H1 (cell line): ENCODE measurements at regions not wholly inside any gene's neighbourhood (a gene's known extent, or its start where the extent isn't known, plus 50 kb on each side); places are given as distances from the start of the nearest gene placed in this dataset.

Experiments
- CTCF ChIA-PET: fragments of 300-600 bp; sonication (Branson Sonifier 250); formaldehyde crosslinking; loops from one replicate; lab custom pipeline; 2021; ENCODE audit not compliant: partially characterized antibody; lab: Charles Lee
- POLR2A ChIA-PET: fragments of 300-600 bp; sonication (Branson Sonifier 250); formaldehyde crosslinking; loops from one replicate; lab custom pipeline; 2021; ENCODE audit warnings: inconsistent platforms; ENCODE audit not compliant: partially characterized antibody; lab: Charles Lee
- DNase-seq, 2 experiments: peaks; one replicate each; pipeline versions ENCODE4 v3.0.0 to v3.0.0-alpha.2; 2010 to 2022; ENCODE audit warnings: low spot score in 2 of 2, low read depth in 1 of 2, mixed read lengths in 1 of 2
- FAIRE-seq: peaks from 2 replicates; lab custom pipeline; 2011; peaks lifted over from hg19 to GRCh38; lab: Jason Lieb, UNC
- H2AFZ ChIP-seq: 2 replicates; pipeline ENCODE4 v1.8.1; 2012; ENCODE audit warnings: low read length, inconsistent platforms
- H2AK5ac ChIP-seq: 2 replicates; pipeline ENCODE4 v1.6.1; 2013; ENCODE audit warnings: low read depth, low read length
- H2BK120ac ChIP-seq: replicated peaks from 2 replicates; pipeline ENCODE3; 2013; ENCODE audit warnings: low read depth, low read length, inconsistent platforms
- H2BK12ac ChIP-seq: 2 replicates; pipeline ENCODE4 v1.6.1; 2013; ENCODE audit warnings: low read depth, low read length
- H2BK15ac ChIP-seq: 2 replicates; pipeline ENCODE4 v1.6.1; 2013; ENCODE audit warnings: low read length
- H2BK20ac ChIP-seq: 2 replicates; pipeline ENCODE4 v1.6.1; 2013; ENCODE audit warnings: low read length
- H2BK5ac ChIP-seq: 2 replicates; pipeline ENCODE4 v1.6.1; 2013; ENCODE audit warnings: low read depth, low read length
- H3K14ac ChIP-seq: 2 replicates; pipeline ENCODE4 v1.6.1; 2013; ENCODE audit warnings: inconsistent platforms; ENCODE audit not compliant: insufficient read length
- H3K18ac ChIP-seq: 2 replicates; pipeline ENCODE4 v1.6.1; 2013; ENCODE audit warnings: low read length; ENCODE audit errors: extremely low read depth
- H3K23ac ChIP-seq: 2 replicates; pipeline ENCODE4 v1.6.1; 2013; ENCODE audit warnings: inconsistent platforms; ENCODE audit not compliant: insufficient read length
- H3K23me2 ChIP-seq: 2 replicates; pipeline ENCODE4 v1.6.1; 2013; ENCODE audit warnings: low read depth, low read length
- H3K27ac ChIP-seq: 2 replicates; pipeline ENCODE4 v1.6.1; 2011; ENCODE audit warnings: low read depth, low read length, inconsistent platforms
- H3K27me3 ChIP-seq, 4 experiments: replicated peaks in 1 of 4; 1 replicate in 1 of 4; 2 replicates in 3 of 4; pipeline versions ENCODE4 v1.6.1 to v1.8.1; 2011 to 2013; ENCODE audit warnings: low read length in 3 of 4, mild to moderate bottlenecking in 3 of 4, inconsistent platforms in 2 of 4, mixed read lengths in 2 of 4, moderate library complexity in 1 of 4; ENCODE audit not compliant: control insufficient read depth in 3 of 4, insufficient read depth in 3 of 4; ENCODE audit errors: extremely low read depth in 1 of 4
- H3K36me3 ChIP-seq, 4 experiments: 2 replicates each; pipeline versions ENCODE4 v1.6.1 to v1.8.1; 2011 to 2013; ENCODE audit warnings: mild to moderate bottlenecking in 4 of 4, low read length in 3 of 4, moderate library complexity in 2 of 4, control low read depth in 1 of 4, inconsistent platforms in 1 of 4; ENCODE audit not compliant: insufficient read depth in 4 of 4, control insufficient read depth in 2 of 4
- H3K4ac ChIP-seq: replicated peaks from 2 replicates; pipeline ENCODE3; 2013; ENCODE audit warnings: low read length, low read depth, mixed read lengths, inconsistent platforms; ENCODE audit not compliant: insufficient read length
- H3K4me1 ChIP-seq, 4 experiments: replicated peaks in 1 of 4; 1 replicate in 1 of 4; 2 replicates in 3 of 4; pipeline versions ENCODE4 v1.6.1 to v1.8.1; 2011 to 2013; ENCODE audit warnings: low read length in 3 of 4, inconsistent platforms in 2 of 4, mixed read lengths in 1 of 4; ENCODE audit not compliant: insufficient read depth in 4 of 4, control insufficient read depth in 3 of 4
- H3K4me2 ChIP-seq, 2 experiments: 2 replicates each; pipeline versions ENCODE4 v1.6.1 to v1.8.1; 2011 to 2013; ENCODE audit warnings: low read depth in 2 of 2, low read length in 2 of 2, control low read depth in 1 of 2, inconsistent platforms in 1 of 2, mild to moderate bottlenecking in 1 of 2; ENCODE audit not compliant: insufficient read depth in 1 of 2
- H3K4me3 ChIP-seq, 4 experiments: fragments of 200-600, 300-600 bp in 1 of 4; sonication (generic), shearing (Covaris generic), sonication (Bioruptor Twin) in 1 of 4; 2 replicates each; pipeline versions ENCODE4 v1.5.1 to v1.8.1; 2011 to 2016; ENCODE audit warnings: low read length in 4 of 4, low read depth in 3 of 4, control low read depth in 2 of 4, inconsistent platforms in 2 of 4, mild to moderate bottlenecking in 2 of 4, mixed read lengths in 1 of 4, moderate library complexity in 1 of 4; ENCODE audit not compliant: insufficient read depth in 2 of 4; ENCODE audit errors: extremely low read depth in 1 of 4
- H3K56ac ChIP-seq: replicated peaks from 2 replicates; pipeline ENCODE3; 2013; ENCODE audit warnings: low read depth, mild to moderate bottlenecking, mixed read lengths, low read length, inconsistent platforms; ENCODE audit not compliant: insufficient read length
- H3K79me1 ChIP-seq: 2 replicates; pipeline ENCODE4 v1.6.1; 2013; ENCODE audit warnings: low read depth, low read length, control low read depth
- H3K79me2 ChIP-seq, 2 experiments: 2 replicates each; pipeline versions ENCODE4 v1.6.1 to v1.8.1; 2012 to 2013; ENCODE audit warnings: low read length in 2 of 2, mild to moderate bottlenecking in 2 of 2, inconsistent platforms in 1 of 2; ENCODE audit not compliant: insufficient read depth in 2 of 2, control insufficient read depth in 1 of 2
- H3K9ac ChIP-seq, 4 experiments: replicated peaks in 1 of 4; 1 replicate in 1 of 4; 2 replicates in 3 of 4; pipeline versions ENCODE4 v1.6.1 to v1.8.1; 2011 to 2013; ENCODE audit warnings: low read depth in 3 of 4, low read length in 3 of 4, control low read depth in 2 of 4, mild to moderate bottlenecking in 2 of 4, moderate library complexity in 2 of 4, inconsistent platforms in 1 of 4; ENCODE audit errors: extremely low read depth in 1 of 4
- H3K9me3 ChIP-seq, 2 experiments: 2 replicates each; pipeline versions ENCODE4 v1.6.1 to v1.8.1; 2012 to 2013; ENCODE audit warnings: mild to moderate bottlenecking in 2 of 2, moderate library complexity in 2 of 2, control low read depth in 1 of 2, inconsistent platforms in 1 of 2, low read depth in 1 of 2, low read length in 1 of 2, mixed read lengths in 1 of 2; ENCODE audit not compliant: insufficient read depth in 2 of 2
- H4K20me1 ChIP-seq, 2 experiments: replicated peaks in 1 of 2; 2 replicates each; pipeline versions ENCODE3 to v1.8.1; 2011 to 2013; ENCODE audit warnings: inconsistent platforms in 2 of 2, low read length in 2 of 2, mild to moderate bottlenecking in 1 of 2; ENCODE audit not compliant: insufficient read depth in 2 of 2, control insufficient read depth in 1 of 2
- H4K5ac ChIP-seq: 2 replicates; pipeline ENCODE4 v1.6.1; 2013; ENCODE audit warnings: low read length, low read depth, mixed read lengths, inconsistent platforms; ENCODE audit not compliant: insufficient read length
- H4K8ac ChIP-seq: 2 replicates; pipeline ENCODE4 v1.8.0; 2013; ENCODE audit warnings: mild to moderate bottlenecking, moderate library complexity, low read length, inconsistent platforms; ENCODE audit not compliant: insufficient read depth; ENCODE audit errors: extremely low read depth
- H4K91ac ChIP-seq: replicated peaks from 2 replicates; pipeline ENCODE3; 2013; ENCODE audit warnings: low read length, mixed read lengths, inconsistent platforms; ENCODE audit not compliant: insufficient read length
- BCL11A ChIP-seq, 2 experiments: IDR thresholded peaks; one replicate each; pipeline ENCODE4 v1.6.1; 2011; ENCODE audit warnings: low read depth in 2 of 2, low read length in 2 of 2, mild to moderate bottlenecking in 2 of 2
- CEBPB ChIP-seq: IDR thresholded peaks from 2 replicates; pipeline ENCODE4 v1.6.1; 2012; ENCODE audit warnings: low read depth, low read length
- CHD2 ChIP-seq: IDR thresholded peaks from 2 replicates; pipeline ENCODE4 v1.6.1; 2012; ENCODE audit warnings: low read length, improper control_type of control experiment
- HDAC2 ChIP-seq, 2 experiments: fragments of 300-600 bp in 1 of 2; sonication (generic) in 1 of 2; IDR thresholded peaks; 2 replicates each; pipeline ENCODE4 v1.6.1; 2011 to 2012; ENCODE audit warnings: low read depth in 2 of 2, low read length in 2 of 2, mild to moderate bottlenecking in 2 of 2, moderate library complexity in 2 of 2, borderline replicate concordance in 1 of 2, inconsistent platforms in 1 of 2
- JUND ChIP-seq: IDR thresholded peaks from 2 replicates; pipeline ENCODE4 v1.6.1; 2011; ENCODE audit warnings: mild to moderate bottlenecking, improper control_type of control experiment, low read length
- KDM1A ChIP-seq: fragments of 200-600, 300-600 bp; sonication (generic); IDR thresholded peaks from 2 replicates; pipeline ENCODE4 v1.7.1; 2016; ENCODE audit warnings: mild to moderate bottlenecking, low read length, borderline replicate concordance
- POU5F1 ChIP-seq: IDR thresholded peaks from 2 replicates; pipeline ENCODE4 v1.6.1; 2011; ENCODE audit warnings: low read depth, mild to moderate bottlenecking, low read length, moderate library complexity
- RBBP5 ChIP-seq: IDR thresholded peaks from 2 replicates; pipeline ENCODE4 v1.7.1; 2012; ENCODE audit warnings: low read depth, mild to moderate bottlenecking, inconsistent platforms, low read length, moderate library complexity, borderline replicate concordance
- RNF2 ChIP-seq: fragments of 200-900, 300-1000 bp; sonication (generic); IDR thresholded peaks from 2 replicates; pipeline ENCODE4 v1.7.1; 2016; ENCODE audit warnings: borderline replicate concordance, low read depth, mild to moderate bottlenecking, antibody characterized with exemption, low read length; ENCODE audit not compliant: poor library complexity, severe bottlenecking; ENCODE audit errors: missing control alignments
- RXRA ChIP-seq: IDR thresholded peaks from 2 replicates; pipeline ENCODE4 v1.6.1; 2011; ENCODE audit warnings: low read depth, mild to moderate bottlenecking, low read length, moderate library complexity; ENCODE audit not compliant: insufficient read depth
- SIRT6 ChIP-seq: IDR thresholded peaks from one replicate; pipeline ENCODE4 v1.7.1; 2012; ENCODE audit warnings: low read length, inconsistent platforms
- SIX5 ChIP-seq: IDR thresholded peaks from 2 replicates; pipeline ENCODE4 v1.6.1; 2011; ENCODE audit warnings: mild to moderate bottlenecking, low read depth, low read length
- SP1 ChIP-seq: IDR thresholded peaks from 2 replicates; pipeline ENCODE4 v1.6.1; 2011; ENCODE audit warnings: low read depth, low read length
- TCF12 ChIP-seq: IDR thresholded peaks from 2 replicates; pipeline ENCODE4 v1.6.1; 2011; ENCODE audit warnings: low read depth, mild to moderate bottlenecking, low read length
- YY1 ChIP-seq: IDR thresholded peaks from 2 replicates; pipeline ENCODE4 v1.6.1; 2011; ENCODE audit warnings: low read depth, mild to moderate bottlenecking, low read length
- WGBS, 2 experiments: shearing (Covaris generic) in 1 of 2; methylation state at CpG; one replicate each; pipeline versions ENCODE4 v1.1.6 to v1.1.7; 2013 to 2015; ENCODE audit warnings: low lambda C conversion rate in 2 of 2, mixed read lengths in 2 of 2, inconsistent platforms in 1 of 2, low coverage in 1 of 2, missing lambda C conversion rate in 1 of 2; ENCODE audit not compliant: insufficient replicate concordance in 2 of 2, insufficient coverage in 1 of 2, insufficient read length in 1 of 2; ENCODE audit errors: extremely low coverage in 1 of 2, missing lambda C conversion rate in 1 of 2; 5-methylcytosine and 5-hydroxymethylcytosine counted together

DNA sequence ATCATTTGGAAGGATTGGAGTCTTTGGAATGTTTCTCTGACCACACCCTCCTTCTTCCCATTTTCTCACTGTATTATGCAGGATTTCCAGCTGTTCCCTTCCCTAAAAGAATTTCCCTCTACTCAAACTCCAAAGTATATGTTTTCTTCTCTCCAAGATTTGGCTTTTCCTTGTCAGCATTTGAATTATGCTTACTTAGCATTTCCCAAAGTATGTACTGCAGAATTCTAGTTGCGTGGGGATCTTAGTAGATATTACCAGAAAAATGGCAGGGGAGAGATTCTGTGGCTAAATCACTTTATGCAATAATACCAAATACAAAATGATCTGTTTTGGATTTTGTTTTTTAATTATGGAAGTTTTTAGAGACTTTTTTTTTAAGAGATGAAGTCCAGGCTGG is 142.3 kb downstream of the OR4C45 start:
- Histone ChIP-seq H3K27ac (no peak overlapping the region), H4K8ac (no peak overlapping the region), H3K18ac (no peak overlapping the region), H3K14ac (no peak overlapping the region), H3K9ac (no peak overlapping the region), H3K4me2 (no peak overlapping the region), H3K27me3 (no peaks in the 10 kb centered on the region), H3K79me2 (no peaks in the 10 kb centered on the region), H4K20me1 (no peaks in the 10 kb centered on the region), H2BK120ac (no peak overlapping the region), H3K23me2 (no peaks in the 10 kb centered on the region), H3K36me3 (no peaks in the 10 kb centered on the region), H3K23ac (no peak overlapping the region), H2AFZ (no peak overlapping the region), H3K9me3 (peaks cover 28 to 41% of the 10 kb centered on the region in 2 experiments), H2AK5ac (no peak overlapping the region), H4K5ac (no peak overlapping the region), H3K4ac (no peak overlapping the region), H3K4me1 (no peaks in the 10 kb centered on the region), H4K91ac (no peak overlapping the region), H2BK20ac (no peak overlapping the region), H3K79me1 (no peaks in the 10 kb centered on the region), H3K56ac (no peak overlapping the region), H2BK12ac (no peak overlapping the region), H3K4me3 (no peak overlapping the region), H2BK15ac (no peak overlapping the region), H2BK5ac (no peak overlapping the region)
- ChIA-PET CTCF (no interaction called here), POLR2A (no interaction called here)
- DNase-seq: no peak
- no peak for FAIRE-seq
- WGBS, 2 experiments: 86% methylated on average over 1 of the region's 1 CpG; no CpG with 5 or more reads in 1 of the 2 experiments
- no peak for TF ChIP-seq POU5F1
- no peak for TF ChIP-seq JUND
- no peak for TF ChIP-seq BCL11A (IDR thresholded peaks at IDR 0.05; ENCODE audit: low read depth in 2 of 2, low read length in 2 of 2)
- no peak for TF ChIP-seq CEBPB
- no peak for TF ChIP-seq RBBP5
- no peak for TF ChIP-seq SIRT6
- no peak for TF ChIP-seq CHD2
- TF ChIP-seq RXRA: no peak
- no peak for TF ChIP-seq SP1
- TF ChIP-seq TCF12: no peak
- TF ChIP-seq KDM1A: no peak
- no peak for TF ChIP-seq SIX5
- no peak for TF ChIP-seq YY1
- no peak for TF ChIP-seq HDAC2 (IDR thresholded peaks at IDR 0.05; ENCODE audit: borderline replicate concordance in 1 of 2, low read depth in 2 of 2, low read length in 2 of 2)
- TF ChIP-seq RNF2: no peak
